ENCODE measurements at regions not wholly inside any gene's neighbourhood (a gene's known extent, or its start where the extent isn't known, plus 50 kb on each side); places are given as distances from the start of the nearest gene placed in this dataset.

GRCh38 chr3:168431491-168431890, 335.8 kb upstream of the GOLIM4 start:
- H3K4me3 ChIP-seq (ENCODE audit: low read depth, low read length): no peak overlapping the region
- no peak for TF ChIP-seq CTCF (IDR thresholded peaks at IDR 0.05; ENCODE audit: insufficient read depth, low read depth, low read length)
- DNase-seq (ENCODE audit: low read depth): no peak

GRCh38 chr3:168427835-168428475, 332.2 kb upstream of the GOLIM4 start:
- no peak for DNase-seq (ENCODE audit: low read depth)
- H3K4me3 ChIP-seq (ENCODE audit: low read depth, low read length): no peak overlapping the region
- no peak for TF ChIP-seq CTCF (IDR thresholded peaks at IDR 0.05; ENCODE audit: insufficient read depth, low read depth, low read length)

- DNase-seq (ENCODE audit: low read depth): no peak
- no peak for TF ChIP-seq CTCF (IDR thresholded peaks at IDR 0.05; ENCODE audit: insufficient read depth, low read depth, low read length)
- no peak overlapping the region for H3K4me3 ChIP-seq (ENCODE audit: low read depth, low read length)
Measured at GRCh38 chr3:168427156-168427555, 331.4 kb upstream of the GOLIM4 start.

GRCh38 chr3:168425936-168426595, 330.3 kb upstream of the GOLIM4 start:
- no peak for TF ChIP-seq CTCF (IDR thresholded peaks at IDR 0.05; ENCODE audit: insufficient read depth, low read depth, low read length)

GRCh38 chr3:168424059-168424734, 328.5 kb upstream of the GOLIM4 start:
- peak; percentile 2 for DNase-seq (ENCODE audit: low read depth)
- no peak overlapping the region for H3K4me3 ChIP-seq (ENCODE audit: low read depth, low read length)
- no peak for TF ChIP-seq CTCF (IDR thresholded peaks at IDR 0.05; ENCODE audit: insufficient read depth, low read depth, low read length)

More at GRCh38 chr3:168425936-168426595, 330.3 kb upstream of the GOLIM4 start:
- H3K4me3 ChIP-seq (ENCODE audit: low read depth, low read length): no peak overlapping the region
- DNase-seq (ENCODE audit: low read depth): no peak

GRCh38 chr3:168422843-168423242, 327.1 kb upstream of the GOLIM4 start:
- DNase-seq (ENCODE audit: low read depth): no peak
- TF ChIP-seq CTCF (IDR thresholded peaks at IDR 0.05; ENCODE audit: insufficient read depth, low read depth, low read length): no peak
- no peak overlapping the region for H3K4me3 ChIP-seq (ENCODE audit: low read depth, low read length)

Data from fibroblast of villous mesenchyme (primary cell).